Superior temporal gyrus (tissue), 1 donor: ENCODE measurements at regions not wholly inside any gene's neighbourhood (a gene's known extent, or its start where the extent isn't known, plus 50 kb on each side); places are given as distances from the start of the nearest gene placed in this dataset.
"Not testable (repeated sequence)": the region's sequence is repeated elsewhere in the genome, so short reads cannot be mapped to it uniquely, and the experiment has no call there.

Experiments
- DNase-seq: peaks from one replicate; pipeline ENCODE4 v3.0.0-alpha.2; 2016; ENCODE audit errors: extremely low spot score

DNA sequence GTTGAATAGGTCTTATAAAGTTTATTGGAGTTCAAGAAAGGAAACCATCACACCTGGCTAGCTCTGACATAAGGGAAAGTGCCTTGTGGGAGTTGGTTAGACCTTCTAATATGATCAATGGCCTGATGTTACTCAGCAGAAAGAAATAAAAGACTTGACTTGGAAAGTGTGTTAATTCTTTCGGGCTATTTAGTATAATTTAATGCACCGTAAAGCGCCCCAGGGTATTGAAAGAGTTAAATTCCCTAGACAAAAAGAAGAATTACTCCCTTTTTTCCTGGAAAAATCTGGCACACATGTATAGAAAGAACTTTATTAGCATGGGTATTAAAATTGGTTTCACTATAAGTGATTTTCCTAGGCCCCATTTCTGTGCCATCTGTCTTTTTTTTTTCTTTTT is 1125.7 kb upstream of the FLRT2 start:
- no peak for DNase-seq

- no peak for DNase-seq
Measured at GRCh38 chr14:84409435-84409834, 1120.5 kb upstream of the FLRT2 start.

DNA sequence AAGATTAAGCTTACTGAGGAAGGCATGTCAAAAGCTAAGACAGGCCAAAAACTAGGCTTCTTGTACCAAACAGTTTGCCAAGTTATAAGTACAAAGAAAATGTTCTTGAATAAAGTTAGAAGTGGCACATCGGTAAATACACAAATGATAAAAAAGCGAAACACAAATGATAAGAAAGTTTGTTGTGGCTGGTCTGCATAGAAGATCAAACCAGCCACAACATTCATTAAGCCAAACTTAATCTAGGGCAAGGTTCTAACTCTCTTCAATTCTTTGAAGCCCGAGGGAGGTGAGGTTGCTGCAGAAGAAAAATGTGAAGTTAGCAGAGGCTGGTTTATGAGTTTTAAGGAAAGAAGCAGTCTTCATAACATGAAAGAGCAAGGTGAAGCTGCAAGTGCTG is 1119.6 kb upstream of the FLRT2 start:
- DNase-seq: no peak

DNA sequence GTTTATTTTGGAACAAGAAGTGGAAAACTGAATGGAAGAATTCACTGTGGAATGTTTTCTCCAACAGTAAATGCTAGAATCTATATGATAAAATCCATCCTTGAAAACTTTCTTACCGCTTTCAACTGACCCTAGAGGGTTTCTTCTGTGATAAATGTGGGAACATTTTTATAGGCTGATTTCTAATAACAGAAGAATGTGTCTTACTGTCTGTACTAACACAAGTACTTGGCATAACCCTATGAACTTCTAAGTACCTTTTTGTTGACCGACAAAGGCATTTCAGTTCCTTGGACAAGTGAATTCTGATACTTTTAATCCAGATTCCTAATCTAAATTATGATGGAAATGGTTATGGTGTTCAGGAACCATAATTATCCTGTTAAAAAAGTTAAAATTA is 1109.7 kb upstream of the FLRT2 start:
- DNase-seq: no peak

DNA sequence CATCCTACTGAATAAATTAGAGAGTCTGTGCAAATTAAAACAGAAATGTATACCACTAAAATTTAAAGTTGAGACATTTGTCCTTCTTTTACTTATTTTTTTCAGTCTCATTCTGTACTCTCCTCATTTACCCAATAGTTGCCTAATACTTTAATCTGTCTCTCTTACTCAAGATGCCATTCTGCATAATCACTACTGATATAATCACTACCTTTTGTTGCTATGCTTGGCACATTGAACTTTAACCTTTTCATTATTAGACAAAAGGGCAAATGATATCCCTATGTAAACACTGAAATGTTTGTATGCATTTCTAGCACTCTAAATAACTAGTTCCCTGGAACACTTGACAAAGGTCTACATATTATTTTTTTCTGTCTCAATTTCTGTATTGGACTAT is 1108.3 kb upstream of the FLRT2 start:
- no peak for DNase-seq

DNA sequence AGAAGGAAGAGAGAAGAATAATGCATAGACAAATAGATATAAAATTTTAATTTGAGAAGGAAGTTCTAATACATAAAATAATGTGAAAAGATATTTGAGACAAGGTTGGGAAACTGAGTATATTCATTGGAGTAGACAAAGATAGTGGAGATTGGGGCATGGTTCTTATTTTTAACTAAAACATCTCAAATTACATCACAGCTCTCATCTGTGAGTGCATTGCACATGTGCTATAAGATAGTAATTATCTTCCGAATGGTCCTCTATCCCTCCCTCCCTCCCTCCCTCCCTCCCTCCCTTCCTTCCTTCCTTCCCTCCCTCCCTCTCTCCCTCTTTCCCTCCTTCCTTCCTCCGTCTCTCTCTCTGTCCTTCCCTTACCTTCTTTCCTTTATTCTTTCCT is 1104.0 kb upstream of the FLRT2 start:
- no peak for DNase-seq

DNA sequence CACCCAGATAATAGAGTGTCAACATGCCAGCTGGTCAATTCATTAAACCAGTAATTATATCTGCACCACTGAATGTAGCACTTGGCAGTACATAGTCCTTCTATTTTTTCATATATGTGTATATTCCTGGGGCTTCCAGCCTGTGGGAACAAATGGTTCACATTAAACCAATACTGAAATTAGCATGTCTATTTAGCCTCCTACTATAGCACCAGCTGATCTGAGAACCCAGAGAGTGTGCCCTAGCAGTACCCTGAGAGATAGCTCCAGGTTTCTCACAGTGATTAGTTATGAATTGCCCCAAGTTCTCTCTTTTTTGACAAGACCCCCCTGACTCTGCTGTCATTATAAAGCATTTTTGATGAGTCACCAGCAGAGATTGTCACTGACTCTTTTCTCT is 1097.3 kb upstream of the FLRT2 start:
- peak; percentile 26 for DNase-seq

DNA sequence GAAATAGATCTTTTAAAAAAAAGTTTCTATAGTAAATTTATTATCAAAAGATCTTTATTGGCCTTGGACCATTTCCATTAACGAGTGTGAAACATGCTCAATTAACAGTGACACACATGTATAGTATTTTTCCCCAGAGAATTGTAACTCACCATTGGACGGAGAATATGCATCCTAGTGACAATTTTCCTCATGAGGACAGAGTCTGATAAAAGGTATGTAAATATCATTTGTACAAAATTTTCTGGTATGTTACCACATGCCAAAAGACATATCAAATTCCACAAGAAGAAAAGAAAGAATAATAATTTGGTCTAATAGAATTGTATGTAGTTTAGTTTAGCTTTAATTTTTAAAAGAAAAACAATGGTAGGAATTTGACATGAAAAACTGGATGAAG is 1096.0 kb upstream of the FLRT2 start:
- DNase-seq: no peak

GRCh38 chr14:84435820-84436324 is 1094.1 kb upstream of the FLRT2 start:
- no peak for DNase-seq

GRCh38 chr14:84436528-84436927 is 1093.4 kb upstream of the FLRT2 start:
- no peak for DNase-seq

DNA sequence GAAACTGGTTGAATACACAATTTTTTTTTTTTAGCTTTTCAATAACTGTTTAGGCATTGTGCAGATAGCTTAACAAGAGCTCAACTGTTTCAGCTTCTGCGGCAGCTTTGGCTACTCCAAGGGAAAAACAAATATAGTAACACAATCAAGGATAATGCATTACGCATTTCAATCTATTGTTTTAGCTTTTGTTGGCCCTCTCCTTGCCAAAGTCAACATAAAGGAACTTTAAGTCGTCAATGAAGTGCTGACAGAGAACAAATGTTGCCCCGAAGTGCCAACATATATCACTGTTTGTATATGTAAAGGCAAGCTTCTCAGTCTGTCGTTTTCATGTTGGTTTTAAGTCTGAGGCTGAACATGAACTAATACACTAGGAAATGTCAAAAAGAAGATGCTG is 1087.4 kb upstream of the FLRT2 start:
- DNase-seq: peak; percentile 26

GRCh38 chr14:84445486-84445885 is 1084.5 kb upstream of the FLRT2 start:
- no peak for DNase-seq

DNA sequence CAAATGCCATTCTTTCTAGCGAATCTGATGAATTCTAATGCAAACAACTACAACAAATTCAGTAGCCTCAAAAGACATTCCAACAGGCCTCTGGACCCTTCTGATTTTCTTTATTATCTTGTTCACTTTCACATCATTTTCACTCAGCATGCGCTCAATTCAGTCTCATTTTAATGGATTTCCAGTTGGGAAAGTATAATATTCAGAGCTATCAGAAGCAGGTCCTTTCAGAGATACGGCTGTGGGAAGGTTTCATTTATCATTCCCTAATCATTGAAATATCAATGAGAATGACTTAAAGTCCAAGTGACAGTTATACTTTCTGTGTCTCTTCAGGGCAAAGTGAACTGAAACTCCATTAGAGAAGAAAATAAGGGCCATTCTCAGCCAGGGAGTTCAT is 1083.7 kb upstream of the FLRT2 start:
- DNase-seq: no peak

- DNase-seq: peak; percentile 43
Measured at GRCh38 chr14:84453307-84453950, 1076.5 kb upstream of the FLRT2 start.

DNA sequence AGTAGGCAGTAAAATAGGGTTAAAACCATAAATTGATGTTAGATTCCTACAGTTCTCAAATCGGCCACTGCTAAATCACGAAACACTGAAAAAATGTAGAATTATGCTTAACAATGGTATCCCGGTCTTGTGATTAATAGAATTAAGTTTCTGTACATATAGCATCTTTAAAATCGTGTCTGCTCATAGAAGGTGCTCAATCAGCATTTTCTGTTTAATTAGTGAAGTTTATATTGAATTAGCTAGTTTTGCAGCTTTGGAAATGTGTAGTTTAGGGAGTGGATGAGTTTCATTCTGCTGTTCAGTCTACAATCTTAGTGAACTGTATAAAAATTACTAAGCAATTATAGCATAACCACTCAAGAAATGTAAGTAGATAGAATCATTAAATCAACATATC is 1075.8 kb upstream of the FLRT2 start:
- no peak for DNase-seq

GRCh38 chr14:84456946-84457345 is 1073.0 kb upstream of the FLRT2 start:
- no peak for DNase-seq

- peak; percentile 60 for DNase-seq
Measured at GRCh38 chr14:84458881-84459280, 1071.1 kb upstream of the FLRT2 start.

- DNase-seq: no peak
Measured at GRCh38 chr14:84465880-84466279, 1064.1 kb upstream of the FLRT2 start.

GRCh38 chr14:84468153-84468552 is 1061.8 kb upstream of the FLRT2 start:
- DNase-seq: no peak

GRCh38 chr14:84477996-84478395 is 1051.9 kb upstream of the FLRT2 start:
- DNase-seq: no peak

- no peak for DNase-seq
Measured at GRCh38 chr14:84482256-84483071, 1047.5 kb upstream of the FLRT2 start.

- DNase-seq: no peak
Measured at GRCh38 chr14:84483072-84483420, 1046.9 kb upstream of the FLRT2 start.

- not testable (repeated sequence) for DNase-seq
Measured at GRCh38 chr14:84484243-84484642, 1045.7 kb upstream of the FLRT2 start.
